ENCODE measurements at regions not wholly inside any gene's neighbourhood (a gene's known extent, or its start where the extent isn't known, plus 50 kb on each side); places are given as distances from the start of the nearest gene placed in this dataset.
A peak's percentile ranks its signal among the peaks of the same experiment; 100 is the strongest.

DNA sequence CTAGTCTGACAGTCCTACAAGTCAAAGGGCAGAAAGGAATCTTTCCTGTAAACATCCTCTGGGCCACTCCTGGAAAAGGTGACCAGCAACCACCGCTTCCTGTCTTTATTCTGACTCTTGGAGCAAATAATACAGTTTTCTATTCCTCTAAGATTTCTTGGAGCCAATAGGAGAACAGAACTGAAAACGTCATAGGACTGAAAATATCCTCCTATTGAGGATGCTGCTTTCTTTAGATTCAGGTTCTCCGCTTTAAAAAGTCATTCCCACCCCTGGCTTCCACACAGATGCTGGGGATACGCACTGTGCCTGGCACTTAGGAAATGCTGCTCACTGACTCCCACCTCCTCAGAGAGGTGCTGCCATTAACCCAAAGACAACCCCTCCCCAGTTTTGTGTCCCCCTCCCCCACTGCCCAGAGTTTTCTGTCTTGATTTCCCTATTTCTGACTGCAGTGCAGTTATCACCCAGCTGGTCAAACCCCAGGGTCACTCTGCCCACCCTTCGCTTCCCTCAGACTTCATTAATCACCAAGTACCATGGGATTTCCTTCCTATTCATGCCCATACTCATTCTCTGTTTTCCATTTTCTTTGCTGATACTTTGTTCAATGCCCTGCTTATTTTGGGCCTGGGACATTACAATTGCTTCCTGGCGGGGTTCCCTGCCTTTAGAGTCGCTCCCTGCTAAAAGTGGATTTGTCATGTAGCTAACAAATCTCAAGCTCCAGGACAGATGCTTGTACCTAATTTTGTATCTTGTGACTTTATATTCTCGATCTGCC is 82.1 kb upstream of the ARHGAP29 start:
- DNase-seq (ENCODE audit: low read depth) = no peak
- TF ChIP-seq, protein P1, sequence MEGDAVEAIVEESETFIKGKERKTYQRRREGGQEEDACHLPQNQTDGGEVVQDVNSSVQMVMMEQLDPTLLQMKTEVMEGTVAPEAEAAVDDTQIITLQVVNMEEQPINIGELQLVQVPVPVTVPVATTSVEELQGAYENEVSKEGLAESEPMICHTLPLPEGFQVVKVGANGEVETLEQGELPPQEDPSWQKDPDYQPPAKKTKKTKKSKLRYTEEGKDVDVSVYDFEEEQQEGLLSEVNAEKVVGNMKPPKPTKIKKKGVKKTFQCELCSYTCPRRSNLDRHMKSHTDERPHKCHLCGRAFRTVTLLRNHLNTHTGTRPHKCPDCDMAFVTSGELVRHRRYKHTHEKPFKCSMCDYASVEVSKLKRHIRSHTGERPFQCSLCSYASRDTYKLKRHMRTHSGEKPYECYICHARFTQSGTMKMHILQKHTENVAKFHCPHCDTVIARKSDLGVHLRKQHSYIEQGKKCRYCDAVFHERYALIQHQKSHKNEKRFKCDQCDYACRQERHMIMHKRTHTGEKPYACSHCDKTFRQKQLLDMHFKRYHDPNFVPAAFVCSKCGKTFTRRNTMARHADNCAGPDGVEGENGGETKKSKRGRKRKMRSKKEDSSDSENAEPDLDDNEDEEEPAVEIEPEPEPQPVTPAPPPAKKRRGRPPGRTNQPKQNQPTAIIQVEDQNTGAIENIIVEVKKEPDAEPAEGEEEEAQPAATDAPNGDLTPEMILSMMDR (IDR thresholded peaks at IDR 0.05; ENCODE audit: low read length, missing control alignments) = no peak
- no peak overlapping the region for H3K4me3 ChIP-seq (replicated peaks; ENCODE audit: low read depth, low read length)

DNA sequence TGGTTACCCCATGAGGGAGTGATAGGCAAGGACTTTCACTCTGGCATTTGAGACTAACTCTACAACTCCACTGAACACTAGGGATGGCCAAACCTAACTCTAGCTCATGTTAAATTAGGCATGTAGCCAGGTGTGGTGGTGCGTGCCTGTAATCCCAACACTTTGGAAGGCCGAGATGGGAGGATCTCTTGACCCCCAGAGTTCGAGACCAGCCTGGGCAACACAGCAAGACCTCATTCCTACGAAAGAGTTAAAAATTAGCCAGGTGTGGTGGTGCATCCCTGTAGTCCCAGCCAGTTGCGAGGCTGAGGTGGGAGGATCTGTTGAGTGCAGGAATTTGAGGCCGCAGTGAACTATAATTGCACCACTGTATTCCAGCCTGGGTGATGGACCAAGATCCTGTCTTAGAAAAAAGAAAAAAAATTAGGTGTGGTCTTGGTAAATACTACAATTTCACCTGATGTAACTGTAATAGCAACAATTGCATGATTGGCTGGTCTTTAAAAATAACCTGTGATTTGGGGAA is 81.2 kb upstream of the ARHGAP29 start:
- TF ChIP-seq, protein P1 (IDR thresholded peaks at IDR 0.05; ENCODE audit: low read length, missing control alignments) = no peak

DNA sequence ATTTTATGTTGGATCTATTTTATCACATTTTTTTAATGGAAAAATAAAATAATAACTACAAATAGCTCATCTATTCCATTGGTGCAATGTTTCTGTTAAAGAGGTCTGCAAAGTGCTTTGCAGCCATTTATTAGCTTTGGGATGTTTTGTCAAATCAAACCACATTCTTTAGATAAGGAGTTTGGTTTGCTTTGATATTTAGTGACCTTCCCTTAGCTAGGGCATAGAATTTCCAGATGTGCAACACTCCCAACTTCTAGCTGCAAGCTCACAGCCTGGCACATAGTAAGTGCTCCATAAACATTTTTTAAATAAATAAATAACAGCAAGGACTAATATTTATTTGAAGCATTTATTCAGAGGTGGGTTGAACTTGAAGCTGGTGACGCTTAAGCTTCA is 80.4 kb upstream of the ARHGAP29 start:
- H3K4me3 ChIP-seq (replicated peaks; ENCODE audit: low read depth, low read length) = no peak overlapping the region
- TF ChIP-seq, protein P1 (IDR thresholded peaks at IDR 0.05; ENCODE audit: low read length, missing control alignments) = no peak
- DNase-seq (ENCODE audit: low read depth) = no peak

More for the DNA sequence above, 81.2 kb upstream of the ARHGAP29 start:
- no peak for DNase-seq (ENCODE audit: low read depth)
- H3K4me3 ChIP-seq (replicated peaks; ENCODE audit: low read depth, low read length) = no peak overlapping the region

DNA sequence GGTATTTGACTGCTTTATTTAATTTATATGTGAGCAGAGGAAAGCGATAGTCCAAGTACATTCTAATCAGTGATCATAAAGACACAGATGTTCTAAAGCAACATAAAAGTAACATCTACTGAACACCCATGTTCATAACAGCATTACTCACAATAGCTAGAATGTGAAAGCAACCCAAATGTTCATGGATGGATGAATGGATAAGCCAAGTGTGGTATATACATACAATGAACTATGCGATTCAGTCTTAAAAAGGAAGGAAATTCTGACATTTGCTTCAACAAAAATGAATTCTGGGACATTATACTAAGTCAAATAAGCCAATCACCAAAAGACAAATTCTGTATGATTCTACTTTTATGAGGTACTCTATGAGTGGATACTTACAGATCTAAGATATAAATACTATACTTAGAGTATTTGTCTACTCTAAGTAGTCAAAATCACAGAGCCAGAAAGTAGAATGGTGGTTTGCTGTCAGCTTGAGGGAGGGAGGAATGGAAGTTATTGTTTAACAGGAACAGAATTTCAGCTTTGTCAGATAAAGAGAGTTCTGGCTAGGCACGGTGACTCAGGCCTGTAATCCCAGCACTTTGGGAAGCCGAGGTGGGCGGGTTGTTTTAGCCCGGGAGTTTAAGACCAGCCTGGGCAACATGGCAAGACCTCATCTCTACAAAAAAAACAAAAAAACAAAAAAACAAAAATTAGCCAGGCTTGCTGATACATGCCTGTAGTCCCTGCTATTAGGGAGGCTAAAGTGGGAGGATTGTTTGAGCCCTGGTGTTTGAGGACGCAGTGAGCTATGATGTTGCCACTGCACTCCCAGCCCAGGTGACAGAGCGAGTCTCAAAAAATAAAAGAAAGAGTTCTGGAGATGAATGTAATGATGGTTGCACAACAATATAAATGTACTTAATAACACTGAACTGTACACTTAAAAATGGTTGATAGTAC is 79.7 kb upstream of the ARHGAP29 start:
- H3K4me3 ChIP-seq (replicated peaks; ENCODE audit: low read depth, low read length) = no peak overlapping the region
- TF ChIP-seq, protein P1 (IDR thresholded peaks at IDR 0.05; ENCODE audit: low read length, missing control alignments) = no peak
- peak; percentile 75 for DNase-seq (ENCODE audit: low read depth)

DNA sequence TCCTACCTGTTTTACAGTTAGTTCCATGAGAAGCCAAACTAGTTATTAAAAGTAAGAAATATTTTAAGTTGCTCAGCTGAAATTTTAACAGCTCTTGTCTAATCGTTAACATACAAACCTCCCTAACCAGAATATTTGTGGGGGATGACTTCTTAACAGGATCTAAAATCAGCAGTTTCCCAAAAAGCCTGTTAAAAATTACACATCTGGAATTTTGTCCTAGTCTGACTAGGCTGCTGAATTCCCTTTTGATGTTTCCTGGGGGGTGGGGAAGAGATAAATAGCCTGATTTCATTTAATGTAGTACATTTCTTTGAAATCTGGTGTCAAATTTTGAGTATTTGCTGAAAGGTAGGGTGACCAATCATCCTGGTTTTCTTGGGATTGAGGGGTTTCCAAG is 78.8 kb upstream of the ARHGAP29 start:
- no peak for DNase-seq (ENCODE audit: low read depth)
- TF ChIP-seq, protein P1 (IDR thresholded peaks at IDR 0.05; ENCODE audit: low read length, missing control alignments) = no peak
- H3K4me3 ChIP-seq (replicated peaks; ENCODE audit: low read depth, low read length) = no peak overlapping the region

DNA sequence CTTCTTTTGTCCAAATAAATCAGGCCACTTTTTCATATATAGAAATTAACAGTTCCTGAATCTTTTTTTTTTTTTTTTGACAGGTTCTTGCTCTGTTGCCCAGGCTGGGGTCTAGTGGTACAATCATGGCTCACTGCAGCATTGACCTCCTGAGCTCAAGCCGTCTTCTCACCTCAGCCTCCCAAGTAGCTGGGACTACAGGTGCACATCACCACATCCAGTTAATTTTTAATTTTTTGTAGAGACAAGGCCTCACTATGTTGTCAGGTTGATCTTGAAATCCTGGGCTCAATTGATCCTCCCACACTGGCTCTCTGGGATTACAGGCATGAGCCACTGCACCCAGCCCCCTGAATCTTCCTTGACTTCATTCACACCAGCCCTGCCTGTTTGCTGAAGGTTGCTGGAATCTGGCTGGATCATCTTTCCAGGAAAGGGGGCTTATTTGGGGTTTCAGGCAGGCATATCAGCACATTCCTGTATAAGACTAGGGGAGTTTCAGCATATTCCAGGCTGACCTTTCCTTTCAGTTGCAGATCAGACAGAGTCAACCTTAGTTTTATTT is 78.2 kb upstream of the ARHGAP29 start:
- TF ChIP-seq, protein P1 (IDR thresholded peaks at IDR 0.05; ENCODE audit: low read length, missing control alignments) = no peak
- H3K4me3 ChIP-seq (replicated peaks; ENCODE audit: low read depth, low read length) = no peak overlapping the region
- DNase-seq (ENCODE audit: low read depth) = no peak

All from fibroblast of pulmonary artery (primary cell).